ENCODE measurements at regions not wholly inside any gene's neighbourhood (a gene's known extent, or its start where the extent isn't known, plus 50 kb on each side); places are given as distances from the start of the nearest gene placed in this dataset.

- DNase-seq, result no peak
Measured at GRCh38 chr6:105954148-105954547, 132.0 kb upstream of the PRDM1 start.

DNA sequence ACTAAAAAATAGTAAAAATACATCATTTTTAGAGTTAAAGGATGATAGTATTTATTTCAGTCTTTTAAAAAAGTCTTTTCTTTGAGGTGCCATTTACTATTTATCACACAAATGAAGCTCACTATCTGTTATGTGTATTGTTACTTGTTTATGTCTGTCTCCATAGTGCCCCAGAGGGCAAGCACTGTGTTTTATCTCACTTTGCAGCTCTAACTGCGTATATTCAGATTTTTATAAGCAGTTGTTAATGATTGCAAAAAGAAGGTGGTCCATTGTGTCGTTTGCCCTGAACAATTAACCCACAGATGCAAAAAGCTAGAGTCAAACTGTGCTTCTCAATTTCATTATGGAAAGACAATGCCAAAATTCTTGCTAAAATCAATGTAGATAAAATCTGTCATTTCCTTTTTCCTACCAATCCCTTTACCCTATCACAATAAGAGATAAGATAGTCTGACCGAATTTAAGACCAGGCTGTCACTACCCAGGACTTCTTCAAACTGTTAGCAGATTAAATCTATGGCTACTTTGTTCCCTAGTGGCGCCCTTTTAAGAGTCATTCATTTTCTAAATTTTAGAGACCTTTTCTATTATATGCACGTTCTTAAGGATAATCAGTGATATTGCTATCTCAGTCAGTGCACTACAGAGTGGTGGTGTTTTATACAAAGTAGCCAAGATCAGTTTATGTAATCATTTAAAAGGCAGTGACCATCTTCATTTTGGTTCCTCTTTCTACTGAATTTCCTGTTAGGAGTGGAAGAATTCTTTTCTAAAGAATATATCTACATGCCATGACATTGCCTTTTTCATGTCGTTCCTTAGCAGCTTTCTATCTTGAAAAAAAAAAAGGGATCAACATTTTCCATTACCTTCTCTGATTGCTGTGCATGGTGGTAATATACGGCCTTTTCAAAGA, 133.1 kb upstream of the PRDM1 start:
- no peak for DNase-seq

DNA sequence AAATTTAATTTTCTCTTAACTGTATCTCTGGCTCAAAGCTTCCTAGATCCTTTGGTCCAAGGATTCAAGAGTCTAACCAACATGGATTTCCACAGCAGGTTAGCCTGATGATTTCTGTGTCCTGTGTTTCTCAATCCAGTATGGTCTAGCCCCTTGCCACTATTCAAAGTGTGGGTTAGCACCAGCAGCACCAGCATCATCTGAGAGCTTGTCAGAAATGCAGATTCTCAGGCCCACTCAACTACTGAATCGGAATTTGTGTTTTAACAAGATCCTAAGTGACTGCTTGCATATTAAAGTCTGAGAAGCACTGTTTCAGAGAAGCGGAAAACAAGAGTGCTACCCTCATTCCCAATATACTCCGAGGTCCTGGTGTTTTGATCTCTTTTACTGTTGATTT, 133.8 kb upstream of the PRDM1 start:
- DNase-seq, result no peak

DNA sequence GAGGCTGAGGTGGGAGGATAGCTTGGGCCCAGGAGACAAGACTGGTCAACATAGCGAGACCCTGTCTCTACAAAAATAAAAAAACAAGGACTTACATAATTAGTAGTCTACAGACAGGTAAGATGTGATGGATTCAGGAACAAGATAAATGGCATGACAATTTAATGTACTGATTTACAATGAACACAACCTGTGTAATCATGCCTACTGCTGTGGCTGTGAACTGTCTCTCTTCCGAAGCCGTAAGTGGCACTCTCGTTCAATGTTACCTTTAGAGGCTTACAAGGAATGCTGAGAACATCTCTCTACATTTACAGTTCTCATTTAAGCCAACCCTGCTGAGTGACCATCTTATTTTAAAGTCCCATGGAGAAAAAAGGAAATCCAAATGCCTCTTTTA, 134.8 kb upstream of the PRDM1 start:
- DNase-seq, result no peak

GRCh38 chr6:105949869-105950268, 136.3 kb upstream of the PRDM1 start:
- DNase-seq, result no peak

DNA sequence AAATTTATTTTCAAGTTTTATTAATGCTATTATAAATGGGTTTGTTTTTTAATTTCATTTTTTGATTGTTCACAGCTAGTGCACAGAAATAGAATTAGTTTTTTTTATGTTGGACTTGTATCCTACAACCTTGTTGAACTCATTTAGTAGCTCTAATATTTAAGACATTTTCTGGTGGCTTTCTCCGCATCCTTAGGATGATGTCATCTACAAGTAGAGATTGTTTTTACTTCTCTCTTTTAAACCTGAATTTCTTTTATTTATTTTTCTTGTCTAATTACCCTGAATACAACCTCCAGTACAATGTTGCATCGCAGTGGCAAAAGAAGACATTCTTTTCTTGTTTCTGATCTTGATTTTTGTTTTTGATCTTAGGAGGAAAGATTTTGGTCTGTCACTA, 142.6 kb upstream of the PRDM1 start:
- no peak for DNase-seq

DNA sequence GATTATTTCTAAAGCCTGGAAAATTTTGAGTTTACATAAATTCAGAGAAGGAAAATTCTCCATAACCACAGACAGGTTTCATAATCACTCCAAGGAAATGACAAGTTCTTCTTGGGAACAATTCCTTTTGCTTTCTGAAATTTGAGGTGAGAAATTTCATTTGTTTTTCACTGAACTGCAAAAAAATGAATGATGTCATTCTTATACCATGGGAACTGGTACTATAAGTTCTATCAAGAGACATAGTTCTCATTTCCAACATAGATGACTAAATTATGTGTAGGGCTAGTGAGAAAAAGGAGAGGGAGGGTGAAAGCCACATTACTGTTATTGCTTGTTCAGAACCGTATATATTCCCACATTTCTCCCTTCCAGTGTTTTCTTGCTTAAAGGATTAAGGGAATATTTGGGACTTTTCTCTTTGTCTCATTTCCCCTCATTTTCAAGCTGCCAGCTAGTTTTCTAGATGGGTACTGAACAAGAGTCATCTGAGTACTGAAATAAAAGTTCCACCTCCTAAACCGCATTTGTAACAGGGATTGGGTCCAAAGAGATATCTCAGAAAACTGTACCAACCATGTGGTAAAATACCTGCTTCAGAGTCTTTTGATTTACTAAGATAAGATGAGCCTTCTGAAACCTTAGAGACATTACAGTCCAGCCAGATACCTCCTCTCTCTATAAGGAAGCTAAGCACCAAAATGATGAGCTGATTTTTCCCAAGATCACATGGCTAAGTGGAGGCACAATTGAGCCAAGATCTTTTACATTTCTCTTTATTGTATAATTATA, 144.3 kb upstream of the PRDM1 start:
- no peak for DNase-seq

DNA sequence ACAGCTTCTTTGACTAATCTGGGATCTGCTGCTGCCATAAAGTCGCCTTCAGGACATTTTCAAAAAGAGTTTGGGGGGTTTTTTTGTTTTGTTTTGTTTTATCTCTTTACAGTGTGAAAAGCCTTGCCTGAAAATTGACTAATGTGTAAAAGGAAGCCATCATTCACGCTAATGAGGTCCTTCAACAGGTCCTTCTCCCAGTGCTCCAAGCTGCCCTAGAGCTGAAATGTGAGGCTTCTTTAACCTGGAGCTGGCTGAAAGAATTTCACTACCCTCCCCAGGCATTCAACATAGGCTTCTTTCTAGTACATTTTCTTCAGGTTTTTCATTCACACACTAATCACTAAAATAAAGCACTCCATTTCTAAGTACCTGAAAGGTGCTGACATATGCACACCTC, 145.1 kb upstream of the PRDM1 start:
- no peak for DNase-seq

- no peak for DNase-seq
Measured at GRCh38 chr6:105936972-105937371, 149.2 kb upstream of the PRDM1 start.

- DNase-seq, result no peak
Measured at GRCh38 chr6:105935416-105935815, 150.7 kb upstream of the PRDM1 start.

GRCh38 chr6:105934708-105935107, 151.4 kb upstream of the PRDM1 start:
- DNase-seq, result no peak

DNA sequence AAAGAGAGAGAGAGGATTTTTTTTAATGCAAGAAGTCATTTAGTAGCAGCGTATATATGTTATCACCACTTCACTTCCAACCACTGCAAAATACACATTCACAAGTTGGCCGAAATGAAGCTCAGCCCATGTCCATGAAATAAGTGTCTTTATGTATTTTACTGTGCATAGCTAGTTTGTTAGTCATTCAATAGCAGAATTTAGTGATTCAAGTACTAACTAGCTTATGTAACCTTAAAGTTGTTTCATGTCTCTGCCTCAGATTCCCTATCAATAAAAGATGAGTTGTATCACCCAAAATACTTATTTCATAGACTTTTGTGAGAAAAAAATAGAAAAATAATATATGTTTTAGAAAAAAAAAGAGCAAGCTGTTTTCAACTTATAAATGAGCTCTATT, 153.7 kb upstream of the PRDM1 start:
- DNase-seq, result no peak

DNA sequence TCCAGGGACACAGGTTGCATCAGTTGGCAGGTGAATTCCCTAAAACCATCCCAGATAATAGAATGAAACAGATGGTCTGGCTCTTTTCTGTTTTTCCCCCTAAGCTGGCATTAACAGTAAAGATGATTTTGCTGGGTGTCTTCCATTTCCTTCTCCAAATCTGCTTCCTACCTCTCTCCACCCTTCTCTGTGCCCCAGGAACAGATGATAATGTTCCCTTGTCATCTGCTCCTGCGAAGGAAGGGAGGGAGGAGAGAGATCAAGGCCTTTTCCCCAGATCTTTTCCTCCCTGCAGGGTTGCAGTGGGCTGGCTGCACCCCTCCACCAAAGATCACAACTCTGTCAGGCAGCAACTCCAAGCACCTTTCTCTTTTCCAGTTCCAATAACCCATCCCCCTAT, 156.5 kb upstream of the PRDM1 start:
- DNase-seq, result peak in 1 of 2 experiments; percentile 60

DNA sequence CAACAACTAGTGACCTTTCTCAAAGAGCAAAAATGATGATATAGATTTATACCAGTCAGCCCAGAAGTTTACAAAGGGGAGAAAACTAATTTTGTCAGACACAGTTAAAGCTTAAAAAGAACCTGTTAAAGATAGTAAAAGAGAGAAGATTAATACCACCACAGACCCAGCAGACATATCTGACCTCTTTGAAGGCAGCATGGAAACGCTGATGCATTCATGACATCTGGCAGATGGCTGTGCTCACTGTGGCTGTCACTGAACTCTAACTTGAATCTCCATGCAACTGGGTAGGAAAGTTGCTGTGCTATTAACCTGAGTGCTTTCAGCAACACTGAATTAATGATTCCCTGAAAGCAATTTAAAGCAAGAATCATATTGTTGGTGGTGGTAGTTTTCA, 159.8 kb upstream of the PRDM1 start:
- DNase-seq, result peak in 1 of 2 experiments; percentile 22

- DNase-seq, result no peak
Measured at GRCh38 chr6:105925706-105926105, 160.4 kb upstream of the PRDM1 start.

DNA sequence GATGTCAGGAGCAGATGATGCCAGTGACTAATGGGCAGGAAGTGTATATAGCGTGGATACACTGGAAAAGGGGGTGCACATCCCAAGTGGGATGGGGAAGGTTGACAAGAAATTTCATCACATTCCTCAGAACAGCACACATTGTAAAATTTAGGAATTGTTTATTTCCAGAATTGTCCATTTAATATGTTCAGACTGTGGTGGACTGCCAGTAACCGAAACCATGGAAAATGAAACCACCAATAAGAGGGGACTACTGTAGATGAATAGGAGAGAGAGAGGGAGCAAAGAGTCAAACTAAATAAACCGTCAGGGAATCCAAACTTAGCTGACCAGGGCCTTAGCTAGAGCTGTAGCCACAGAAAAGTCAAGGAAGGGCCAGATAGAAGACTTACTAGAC, 164.4 kb upstream of the PRDM1 start:
- no peak for DNase-seq

DNA sequence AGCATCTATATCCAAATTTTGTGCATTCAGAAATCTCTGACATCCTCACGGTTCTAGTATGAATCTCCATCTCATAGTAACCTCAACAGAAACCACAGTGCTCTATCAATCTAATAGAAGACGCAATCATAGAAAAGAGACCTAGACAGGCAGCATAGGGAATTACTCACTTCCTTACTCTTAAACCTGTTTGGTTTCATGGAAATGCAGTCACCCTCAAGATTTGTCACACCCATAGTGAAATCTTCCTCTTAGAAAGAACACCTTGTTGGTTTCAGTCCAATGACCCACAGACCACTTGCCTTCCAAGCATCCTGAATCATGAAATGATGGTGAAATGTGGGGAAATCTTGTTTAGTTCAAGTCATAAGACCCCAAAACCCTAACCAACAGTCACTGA, 166.1 kb upstream of the PRDM1 start:
- DNase-seq, result no peak

GRCh38 chr6:105917038-105917695, 169.0 kb upstream of the PRDM1 start:
- no peak for DNase-seq

DNA sequence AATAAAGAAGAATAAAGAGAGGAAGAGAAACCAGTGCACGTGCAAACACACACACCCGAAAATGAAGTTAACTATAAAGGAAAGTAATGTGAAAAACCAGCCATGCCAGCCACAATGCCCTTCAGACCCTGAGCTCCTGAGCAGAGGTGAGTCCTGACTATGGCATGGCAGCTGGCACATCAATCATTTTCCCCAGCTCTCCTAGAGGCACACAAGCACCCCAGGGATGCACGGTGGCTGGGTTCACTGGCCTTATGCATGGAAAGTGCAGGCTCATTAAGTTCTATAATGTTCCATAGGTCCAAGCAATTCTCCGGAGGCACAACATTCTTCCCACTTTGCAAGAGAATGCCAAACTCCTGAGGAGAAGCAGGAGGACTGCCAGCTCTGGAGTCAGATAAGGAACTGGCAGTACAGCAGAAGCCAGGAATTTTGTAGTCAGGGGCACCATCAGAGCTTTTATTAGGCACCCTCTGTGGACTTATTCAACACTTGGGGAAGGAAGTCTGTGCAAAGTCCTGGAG, 175.0 kb upstream of the PRDM1 start:
- DNase-seq, result no peak

DNA sequence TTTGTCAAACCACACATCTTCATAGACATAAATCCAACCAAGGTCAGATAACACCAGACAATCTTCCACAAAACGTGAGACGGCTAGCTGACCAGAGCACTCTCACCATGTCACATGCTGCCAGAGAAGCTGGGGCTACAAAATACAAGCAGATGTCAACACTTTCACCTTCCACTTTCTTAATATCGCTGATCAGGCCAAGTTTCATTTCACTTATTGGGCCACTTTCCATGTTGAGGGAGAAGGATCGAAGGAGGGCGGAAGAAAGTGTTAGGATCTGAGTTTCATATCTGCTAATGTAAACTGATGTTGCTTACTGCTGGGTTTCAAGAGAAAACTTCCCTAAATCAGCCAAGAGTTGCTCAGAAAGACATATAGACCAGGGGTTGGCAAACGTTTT, 177.0 kb upstream of the PRDM1 start:
- DNase-seq, result no peak

DNA sequence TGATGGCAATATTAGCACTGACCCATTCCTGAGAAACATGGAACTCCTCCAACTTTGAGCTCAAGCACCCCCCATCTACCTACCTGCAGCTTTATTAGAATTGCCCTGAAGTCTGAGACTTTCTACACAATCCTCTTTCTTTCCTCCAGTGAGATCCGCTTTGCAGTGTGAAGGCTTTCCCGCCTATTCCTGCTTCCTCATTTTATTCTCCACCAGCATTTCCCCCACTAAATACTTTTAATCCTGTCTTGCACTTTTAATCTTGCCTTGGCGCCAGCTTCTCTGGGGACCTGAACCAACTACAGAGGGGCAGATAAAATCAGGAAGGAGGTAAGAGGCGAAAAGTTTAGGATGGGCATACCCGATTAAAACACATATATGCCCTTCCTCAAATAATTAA, 178.1 kb upstream of the PRDM1 start:
- no peak for DNase-seq

- no peak for DNase-seq
Measured at GRCh38 chr6:105907301-105907700, 178.8 kb upstream of the PRDM1 start.

GRCh38 chr6:105902401-105903031, 183.6 kb upstream of the PRDM1 start:
- peak; percentile 72 to 87 for DNase-seq

All from NCI-H524 (cell line).